K562 (cell line): ENCODE measurements at regions not wholly inside any gene's neighbourhood (a gene's known extent, or its start where the extent isn't known, plus 50 kb on each side); places are given as distances from the start of the nearest gene placed in this dataset.

Experiments
- ATAC-seq: fragments of 200-7000 bp; cut with Tn5 transposase; 3 replicates; pipeline ENCODE4 v1.9.1; 2020; ENCODE audit warnings: moderate library complexity
- BruUV-seq: library from RNA; stranded (reverse); fragments of 400-500 nt; replicated peaks from 2 replicates; lab custom pipeline; 2021; lab: Mats Ljungman, UMichigan
- CTCF ChIA-PET: fragments of 300-600 bp; formaldehyde crosslinking; extraction: SDS; loops from one replicate; lab custom pipeline; 2021; ENCODE audit warnings: low intra/inter-chr PET ratio; lab: Yijun Ruan, JAX
- POLR2A ChIA-PET: fragments of 300-600, 350-650 bp; sonication (Branson Sonifier 250); formaldehyde crosslinking; extraction: SDS; loops from one replicate; lab custom pipeline; 2021; ENCODE audit warnings: antibody characterized with exemption, inconsistent platforms; lab: Yijun Ruan, JAX
- DNase-seq, 4 experiments: peaks; one replicate each; pipeline versions ENCODE4 v3.0.0 to v3.0.0-alpha.2; 2011 to 2018; ENCODE audit warnings: low spot score in 3 of 4, mixed read lengths in 3 of 4; ENCODE audit errors: extremely low read depth in 1 of 4
- FAIRE-seq: peaks from 2 replicates; lab custom pipeline; 2011; peaks lifted over from hg19 to GRCh38; lab: Jason Lieb, UNC
- H2AFZ ChIP-seq: 2 replicates; pipeline ENCODE4 v1.6.0; 2011; ENCODE audit warnings: low read depth, low read length, control low read depth, inconsistent platforms
- H3K27ac ChIP-seq: fragments of 200-600 bp; 3 replicates; pipeline ENCODE4 v1.8.0; 2011; ENCODE audit warnings: low read depth, mild to moderate bottlenecking, control low read depth, inconsistent platforms, low read length, moderate library complexity, mixed read lengths; ENCODE audit errors: extremely low read depth
- H3K27me3 ChIP-seq, 2 experiments: fragments of 300-600 bp in 1 of 2; 2 replicates in 1 of 2; 3 replicates in 1 of 2; pipeline versions ENCODE4 v1.6.0 to v1.8.0; 2011; ENCODE audit warnings: inconsistent platforms in 2 of 2, low read length in 2 of 2, mild to moderate bottlenecking in 1 of 2, mixed read lengths in 1 of 2, moderate library complexity in 1 of 2; ENCODE audit not compliant: control insufficient read depth in 2 of 2, insufficient read depth in 2 of 2
- H3K36me3 ChIP-seq: fragments of 300-600 bp; 3 replicates; pipeline ENCODE4 v1.8.0; 2011; ENCODE audit warnings: mild to moderate bottlenecking, low read length, inconsistent platforms; ENCODE audit not compliant: control insufficient read depth, insufficient read depth
- H3K4me1 ChIP-seq, 2 experiments: fragments of 200-600 bp in 1 of 2; replicated peaks in 1 of 2; 2 replicates in 1 of 2; 3 replicates in 1 of 2; pipeline versions ENCODE4 v1.5.1 to v1.8.0; 2011; ENCODE audit warnings: inconsistent platforms in 2 of 2, low read length in 2 of 2, mild to moderate bottlenecking in 1 of 2, mixed read lengths in 1 of 2, moderate library complexity in 1 of 2; ENCODE audit not compliant: control insufficient read depth in 2 of 2, insufficient read depth in 2 of 2
- H3K4me2 ChIP-seq: 2 replicates; pipeline ENCODE4 v1.6.1; 2011; ENCODE audit warnings: low read length, control low read depth, inconsistent platforms, mixed read lengths; ENCODE audit not compliant: insufficient read depth
- H3K4me3 ChIP-seq: fragments of 200-600 bp; sonication (generic), shearing (Covaris generic); 2 replicates; pipeline ENCODE4 v1.5.1; 2016; ENCODE audit warnings: control low read depth, inconsistent platforms
- H3K79me2 ChIP-seq: fragments of 200-600 bp; 3 replicates; pipeline ENCODE4 v1.8.0; 2011; ENCODE audit warnings: low read length, inconsistent platforms; ENCODE audit not compliant: control insufficient read depth, insufficient read depth
- H3K9ac ChIP-seq, 2 experiments: 2 replicates each; pipeline versions ENCODE4 v1.6.0 to v1.6.1; 2011; ENCODE audit warnings: low read depth in 2 of 2, low read length in 2 of 2, control low read depth in 1 of 2, inconsistent platforms in 1 of 2, mild to moderate bottlenecking in 1 of 2, mixed read lengths in 1 of 2; ENCODE audit not compliant: insufficient read depth in 1 of 2
- H3K9me1 ChIP-seq: one replicate; pipeline ENCODE4 v1.6.0; 2011; ENCODE audit warnings: inconsistent platforms, mild to moderate bottlenecking, low read length, moderate library complexity; ENCODE audit not compliant: control insufficient read depth, insufficient read depth
- H3K9me3 ChIP-seq: replicated peaks from 2 replicates; pipeline ENCODE4 v1.5.1; 2011; ENCODE audit warnings: low read depth, low read length, inconsistent platforms; ENCODE audit not compliant: control insufficient read depth, insufficient read depth
- H4K20me1 ChIP-seq: replicated peaks from 2 replicates; pipeline ENCODE4 v1.6.1; 2011; ENCODE audit warnings: low read length, inconsistent platforms, mixed read lengths; ENCODE audit not compliant: control insufficient read depth, insufficient read depth
- KDM4B ChIP-seq, 2 experiments: fragments of 450-650 bp in 1 of 2; sonication (generic) in 1 of 2; IDR thresholded peaks; 2 replicates each; pipeline ENCODE4 v1.6.1; 2016 to 2017; ENCODE audit warnings: borderline replicate concordance in 2 of 2, antibody characterized with exemption in 1 of 2, low read depth in 1 of 2, mild to moderate bottlenecking in 1 of 2
- KDM5B ChIP-seq: fragments of 200-600 bp; sonication (generic); IDR thresholded peaks from 2 replicates; pipeline ENCODE4 v1.6.1; 2012; ENCODE audit warnings: low read depth, mild to moderate bottlenecking, moderate library complexity, low read length, control low read depth, inconsistent platforms; ENCODE audit not compliant: insufficient replicate concordance
- MEIS2 ChIP-seq: fragments of 450-650 bp; IDR thresholded peaks from 2 replicates; pipeline ENCODE4 v1.6.1; 2014; ENCODE audit warnings: mild to moderate bottlenecking; ENCODE audit not compliant: partially characterized antibody
- NFIC ChIP-seq: fragments of 450-650 bp; IDR thresholded peaks from 2 replicates; pipeline ENCODE4 v1.6.1; 2017; ENCODE audit warnings: mild to moderate bottlenecking, inconsistent platforms
- WGBS: fragments of 100-300 bp; shearing (Covaris generic); methylation state at CpG from one replicate; pipeline ENCODE4 v1.1.6; 2016; ENCODE audit warnings: low coverage, mixed read lengths; ENCODE audit not compliant: insufficient coverage; ENCODE audit errors: missing lambda C conversion rate; 5-methylcytosine and 5-hydroxymethylcytosine counted together
- in situ Hi-C: fragments of 300-500 bp; cut with MboI; formaldehyde crosslinking; loops from 4 replicates; pipeline ENCODE4 v1.15.0; 2018; ENCODE audit warnings: inconsistent platforms, mixed read lengths
- intact Hi-C: fragments of 100-400 bp; cut with micrococcal nuclease; formaldehyde crosslinking; loops from 2 replicates; pipeline ENCODE4 v1.14.2; 2022
- TF ChIP-seq, protein P1 (sequence below): fragments of 450-650 bp; IDR thresholded peaks from 2 replicates; pipeline ENCODE4 v1.6.1; 2016; ENCODE audit warnings: borderline replicate concordance
- TF ChIP-seq, protein P2 (sequence below): fragments of 450-650 bp; formaldehyde crosslinking; IDR thresholded peaks from 2 replicates; pipeline ENCODE4 v1.4.0; 2020; ENCODE audit warnings: mild to moderate bottlenecking, mixed read lengths

DNA sequence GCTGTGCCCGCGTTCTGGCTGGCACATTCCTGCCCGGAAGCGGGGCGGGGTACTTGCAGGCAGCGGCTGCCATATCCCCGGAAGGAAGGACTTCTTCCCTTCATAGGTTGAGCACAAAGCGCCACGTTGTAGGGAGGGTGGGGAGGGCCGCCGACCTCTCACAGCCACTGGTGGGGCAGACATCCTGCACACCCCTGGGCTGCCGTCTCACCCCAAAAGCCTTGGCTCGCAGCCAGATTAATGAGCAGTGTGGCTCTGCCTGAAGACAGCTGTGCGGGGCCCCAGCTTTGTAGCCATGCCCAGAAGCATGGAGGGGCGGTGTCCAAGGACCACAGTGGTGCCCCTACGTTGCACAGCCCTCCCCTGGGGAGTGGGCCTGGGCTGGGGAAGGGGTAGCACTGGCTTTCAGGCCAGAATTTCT, 54.3 kb upstream of the DPYSL4 start:
- H3K9me1 ChIP-seq, result no peaks in the 10 kb centered on the region
- no peak overlapping the region for H3K4me2 ChIP-seq
- H3K36me3 ChIP-seq, result no peaks in the 10 kb centered on the region
- intact Hi-C loops, result loop anchor here (10.0 kb wide), 1 partner anchor 88 kb away; no protein-coding TSS in a partner anchor
- DNase-seq (no peak), FAIRE-seq (no peak), ATAC-seq (no peak)
- H3K9me3 ChIP-seq, result no peaks in the 10 kb centered on the region
- CTCF ChIA-PET, result no interaction called here
- in situ Hi-C loops, result no loop called here
- H3K4me3 ChIP-seq, result no peak overlapping the region
- H2AFZ ChIP-seq, result no peak overlapping the region
- 0% methylated on average over 7 of the region's 16 CpGs for WGBS
- H3K9ac ChIP-seq, result no peak overlapping the region
- POLR2A ChIA-PET, result no interaction called here
- peaks cover 7 to 65% of the 10 kb centered on the region in 2 experiments; a peak in 3 of 5 replicates for H3K27me3 ChIP-seq
- no peaks in the 10 kb centered on the region for H3K79me2 ChIP-seq
- TF ChIP-seq NFIC, result peak; percentile 21; the same call in 1 of the 2 replicates
- TF ChIP-seq, protein P1, sequence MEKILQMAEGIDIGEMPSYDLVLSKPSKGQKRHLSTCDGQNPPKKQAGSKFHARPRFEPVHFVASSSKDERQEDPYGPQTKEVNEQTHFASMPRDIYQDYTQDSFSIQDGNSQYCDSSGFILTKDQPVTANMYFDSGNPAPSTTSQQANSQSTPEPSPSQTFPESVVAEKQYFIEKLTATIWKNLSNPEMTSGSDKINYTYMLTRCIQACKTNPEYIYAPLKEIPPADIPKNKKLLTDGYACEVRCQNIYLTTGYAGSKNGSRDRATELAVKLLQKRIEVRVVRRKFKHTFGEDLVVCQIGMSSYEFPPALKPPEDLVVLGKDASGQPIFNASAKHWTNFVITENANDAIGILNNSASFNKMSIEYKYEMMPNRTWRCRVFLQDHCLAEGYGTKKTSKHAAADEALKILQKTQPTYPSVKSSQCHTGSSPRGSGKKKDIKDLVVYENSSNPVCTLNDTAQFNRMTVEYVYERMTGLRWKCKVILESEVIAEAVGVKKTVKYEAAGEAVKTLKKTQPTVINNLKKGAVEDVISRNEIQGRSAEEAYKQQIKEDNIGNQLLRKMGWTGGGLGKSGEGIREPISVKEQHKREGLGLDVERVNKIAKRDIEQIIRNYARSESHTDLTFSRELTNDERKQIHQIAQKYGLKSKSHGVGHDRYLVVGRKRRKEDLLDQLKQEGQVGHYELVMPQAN, result no peak
- TF ChIP-seq KDM4B (IDR thresholded peaks at IDR 0.05; ENCODE audit: borderline replicate concordance in 2 of 2, low read depth in 1 of 2), result no peak
- TF ChIP-seq, protein P2, sequence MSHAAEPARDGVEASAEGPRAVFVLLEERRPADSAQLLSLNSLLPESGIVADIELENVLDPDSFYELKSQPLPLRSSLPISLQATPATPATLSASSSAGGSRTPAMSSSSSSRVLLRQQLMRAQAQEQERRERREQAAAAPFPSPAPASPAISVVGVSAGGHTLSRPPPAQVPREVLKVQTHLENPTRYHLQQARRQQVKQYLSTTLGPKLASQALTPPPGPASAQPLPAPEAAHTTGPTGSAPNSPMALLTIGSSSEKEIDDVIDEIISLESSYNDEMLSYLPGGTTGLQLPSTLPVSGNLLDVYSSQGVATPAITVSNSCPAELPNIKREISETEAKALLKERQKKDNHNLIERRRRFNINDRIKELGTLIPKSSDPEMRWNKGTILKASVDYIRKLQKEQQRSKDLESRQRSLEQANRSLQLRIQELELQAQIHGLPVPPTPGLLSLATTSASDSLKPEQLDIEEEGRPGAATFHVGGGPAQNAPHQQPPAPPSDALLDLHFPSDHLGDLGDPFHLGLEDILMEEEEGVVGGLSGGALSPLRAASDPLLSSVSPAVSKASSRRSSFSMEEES, result no peak
- TF ChIP-seq MEIS2, result no peak
- no peak for TF ChIP-seq KDM5B
- TF ChIP-seq, all 486 proteins: peak for 1
- Histone ChIP-seq H4K20me1 (no peaks in the 10 kb centered on the region), H3K4me1 (no peaks in the 10 kb centered on the region), H3K27ac (no peak overlapping the region)
- no TSS peak for BruUV-seq
